HCT116 (cell line): ENCODE measurements at regions not wholly inside any gene's neighbourhood (a gene's known extent, or its start where the extent isn't known, plus 50 kb on each side); places are given as distances from the start of the nearest gene placed in this dataset.

ENCODE experiments used
- ATAC-seq: fragments of 200-7000 bp; cut with Tn5 transposase; 2 replicates; pipeline ENCODE4 v1.9.1; 2020; ENCODE audit warnings: mild to moderate bottlenecking, moderate library complexity
- BruUV-seq: library from RNA; stranded (reverse); fragments of 400-500 nt; replicated peaks from 2 replicates; lab custom pipeline; 2021; lab: Mats Ljungman, UMichigan
- CTCF ChIA-PET: fragments of 300-600 bp; sonication (Branson Sonifier 250); formaldehyde crosslinking; loops from one replicate; lab custom pipeline; 2021; ENCODE audit warnings: antibody characterized with exemption; lab: Charles Lee
- POLR2A ChIA-PET: fragments of 300-600, 350-600 bp; sonication (Branson Sonifier 250); formaldehyde crosslinking; loops from one replicate; lab custom pipeline; 2021; ENCODE audit warnings: antibody characterized with exemption; lab: Charles Lee
- RAD21 ChIA-PET, 2 experiments: fragments of 300-600 bp; sonication (Branson Sonifier 250); formaldehyde crosslinking; loops; one replicate each; lab custom pipeline; 2023; ENCODE audit warnings: low total read pairs in 2 of 2; ENCODE audit not compliant: uncharacterized antibody in 2 of 2, unreplicated experiment in 2 of 2, low non-redundant PET in 1 of 2; lab: Charles Lee
- DNase-seq: peaks from one replicate; pipeline ENCODE4 v3.0.0-alpha.2; 2010; ENCODE audit warnings: low read depth, low spot score
- H2AFZ ChIP-seq: fragments of 200-600 bp; shearing (Covaris generic), sonication (generic); 2 replicates; pipeline ENCODE4 v1.6.1; 2017; ENCODE audit warnings: low read depth, mixed run types, mixed read lengths, antibody characterized with exemption, low read length; ENCODE audit not compliant: poor library complexity, severe bottlenecking
- H3K27ac ChIP-seq: 2 replicates; pipeline ENCODE4 v1.5.1; 2012; ENCODE audit warnings: low read depth, low read length
- H3K27me3 ChIP-seq: fragments of 200-600 bp; sonication (generic); 2 replicates; pipeline ENCODE4 v1.6.1; 2016; ENCODE audit warnings: mixed run types, low read length, mixed read lengths; ENCODE audit not compliant: insufficient read depth
- H3K36me3 ChIP-seq, 2 experiments: fragments of 200-500 bp in 1 of 2; fragments of 200-600 bp in 1 of 2; sonication (Bioruptor generic) in 1 of 2; sonication (generic) in 1 of 2; 2 replicates each; pipeline versions ENCODE4 v1.5.1 to v1.6.1; 2014 to 2016; ENCODE audit warnings: low read length in 2 of 2, inconsistent platforms in 1 of 2, mixed read lengths in 1 of 2, mixed run types in 1 of 2; ENCODE audit not compliant: insufficient read depth in 2 of 2, control insufficient read depth in 1 of 2
- H3K4me1 ChIP-seq, 2 experiments: fragments of 200-600 bp in 1 of 2; sonication (generic) in 1 of 2; 2 replicates each; pipeline versions ENCODE4 v1.5.1 to v1.6.1; 2012 to 2017; ENCODE audit warnings: low read length in 2 of 2, inconsistent platforms in 1 of 2, mild to moderate bottlenecking in 1 of 2, mixed read lengths in 1 of 2, mixed run types in 1 of 2, moderate library complexity in 1 of 2; ENCODE audit not compliant: insufficient read depth in 2 of 2, control insufficient read depth in 1 of 2
- H3K4me2 ChIP-seq: fragments of 200-600 bp; sonication (generic); 2 replicates; pipeline ENCODE4 v1.6.1; 2017; ENCODE audit warnings: mixed run types, low read length, mixed read lengths
- H3K4me3 ChIP-seq, 2 experiments: fragments of 200-600 bp in 1 of 2; sonication (generic) in 1 of 2; replicated peaks in 1 of 2; 2 replicates each; pipeline ENCODE4 v1.5.1; 2011 to 2016; ENCODE audit warnings: low read length in 2 of 2, control low read depth in 1 of 2, low read depth in 1 of 2, mild to moderate bottlenecking in 1 of 2, mixed read lengths in 1 of 2, mixed run types in 1 of 2
- H3K79me2 ChIP-seq: fragments of 200-600 bp; sonication (generic); 2 replicates; pipeline ENCODE4 v1.6.1; 2017; ENCODE audit warnings: mild to moderate bottlenecking, mixed run types, low read length, moderate library complexity, mixed read lengths; ENCODE audit not compliant: insufficient read depth
- H3K9ac ChIP-seq: fragments of 200-600 bp; sonication (generic); 2 replicates; pipeline ENCODE4 v1.6.1; 2016; ENCODE audit warnings: low read length, mixed read lengths
- H3K9me2 ChIP-seq: fragments of 200-600 bp; sonication (generic), shearing (Covaris generic); 2 replicates; pipeline ENCODE4 v1.6.1; 2017; ENCODE audit warnings: mixed run types, mild to moderate bottlenecking, moderate library complexity; ENCODE audit not compliant: insufficient read depth
- H3K9me3 ChIP-seq, 2 experiments: fragments of 200-500 bp in 1 of 2; fragments of 200-600 bp in 1 of 2; sonication (Bioruptor generic) in 1 of 2; sonication (generic) in 1 of 2; 2 replicates each; pipeline ENCODE4 v1.6.1; 2014 to 2017; ENCODE audit warnings: low read length in 2 of 2, mixed read lengths in 2 of 2, inconsistent platforms in 1 of 2, low read depth in 1 of 2, mild to moderate bottlenecking in 1 of 2, mixed run types in 1 of 2, moderate library complexity in 1 of 2; ENCODE audit not compliant: control insufficient read depth in 1 of 2, insufficient read depth in 1 of 2
- H4K20me1 ChIP-seq: fragments of 200-600 bp; sonication (generic), shearing (Covaris generic); 2 replicates; pipeline ENCODE4 v1.6.1; 2017; ENCODE audit warnings: mixed run types, mild to moderate bottlenecking, moderate library complexity; ENCODE audit not compliant: insufficient read depth
- CBX3 ChIP-seq: IDR thresholded peaks from 2 replicates; pipeline ENCODE4 v1.6.1; 2012; ENCODE audit warnings: low read depth
- CEBPB ChIP-seq: IDR thresholded peaks from 2 replicates; pipeline ENCODE4 v1.6.1; 2012; ENCODE audit warnings: low read depth
- EGR1 ChIP-seq: IDR thresholded peaks from 2 replicates; pipeline ENCODE4 v1.6.1; 2012; ENCODE audit warnings: low read depth
- ELF1 ChIP-seq: IDR thresholded peaks from 2 replicates; pipeline ENCODE4 v1.6.1; 2012; ENCODE audit warnings: low read depth, borderline replicate concordance
- EZH2 ChIP-seq: fragments of 200-600 bp; sonication (generic); IDR thresholded peaks from 2 replicates; pipeline ENCODE4 v1.6.1; 2017; ENCODE audit warnings: antibody characterized with exemption, mixed run types
- EZH2phosphoT487 ChIP-seq: fragments of 200-600 bp; IDR thresholded peaks from 2 replicates; pipeline ENCODE4 v1.6.1; 2018; ENCODE audit warnings: antibody characterized with exemption, borderline replicate concordance
- POLR2AphosphoS5 ChIP-seq: IDR thresholded peaks from 2 replicates; pipeline ENCODE4 v1.6.1; 2011; ENCODE audit warnings: mild to moderate bottlenecking, low read depth, low read length, moderate library complexity
- SP1 ChIP-seq: IDR thresholded peaks from 2 replicates; pipeline ENCODE4 v1.6.1; 2012; ENCODE audit warnings: low read depth
- SRF ChIP-seq: IDR thresholded peaks from 2 replicates; pipeline ENCODE4 v1.6.1; 2012; ENCODE audit warnings: low read depth
- TCF7L2 ChIP-seq: IDR thresholded peaks from 2 replicates; pipeline ENCODE4 v1.7.0; 2011; ENCODE audit warnings: borderline replicate concordance, inconsistent platforms; ENCODE audit not compliant: insufficient read depth, insufficient read length; ENCODE audit errors: extremely low read depth
- ZFX ChIP-seq: fragments of 450-650 bp; IDR thresholded peaks from 2 replicates; pipeline ENCODE4 v1.6.1; 2017
- ZNF274 ChIP-seq: fragments of 200-500 bp; sonication (Bioruptor generic); IDR thresholded peaks from 2 replicates; pipeline ENCODE4 v1.6.1; 2014; ENCODE audit warnings: mild to moderate bottlenecking, low read depth, low read length, inconsistent platforms
- intact Hi-C: fragments of 100-400 bp; cut with micrococcal nuclease; formaldehyde crosslinking; loops from 2 replicates; pipeline ENCODE4 v1.10.0; 2022
- TF ChIP-seq, protein P1 (sequence below): IDR thresholded peaks from 2 replicates; pipeline ENCODE4 v1.6.1; 2012
- TF ChIP-seq, protein P2 (sequence below): IDR thresholded peaks from 2 replicates; pipeline ENCODE4 v1.6.1; 2011; ENCODE audit warnings: mild to moderate bottlenecking, low read length, moderate library complexity; ENCODE audit not compliant: insufficient replicate concordance; ENCODE audit errors: extremely low read depth

DNA sequence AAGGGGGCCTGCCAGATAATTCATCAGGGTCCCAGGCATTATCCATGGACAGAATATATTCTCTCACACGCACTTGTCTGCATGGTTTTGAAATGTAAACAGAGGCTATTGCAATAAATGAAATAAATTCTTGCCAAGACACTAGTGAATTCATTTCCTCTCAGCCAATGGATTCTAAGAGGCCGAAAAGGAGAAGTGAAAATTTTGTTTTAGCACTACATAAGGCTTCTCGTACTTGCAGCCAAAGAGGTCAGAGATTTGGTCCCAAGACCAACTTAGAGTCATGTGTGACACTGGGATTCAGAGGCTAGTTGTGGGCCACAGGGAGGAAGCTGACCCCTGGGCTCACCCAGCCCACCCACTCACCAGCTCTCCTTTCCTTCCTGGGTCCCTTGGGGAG, 184.1 kb upstream of the GLI2 start:
- ChIA-PET POLR2A (no interaction called here), CTCF (interaction anchor here (2.4 kb wide), 1 partner anchor 208 kb away, joined by 25 read pairs; no protein-coding TSS in a partner anchor), RAD21 (interaction anchor here in 1 of 2 experiments (1.1 kb wide), 1 partner anchor 129 kb away, joined by 3 read pairs; no protein-coding TSS in a partner anchor)
- no peaks in the 10 kb centered on the region for H4K20me1 ChIP-seq
- ATAC-seq (no peak), DNase-seq (no peak)
- no peak overlapping the region for H2AFZ ChIP-seq
- no peak overlapping the region for H3K9ac ChIP-seq
- H3K79me2 ChIP-seq, result no peaks in the 10 kb centered on the region
- H3K9me2 ChIP-seq, result no peaks in the 10 kb centered on the region
- no peaks in the 10 kb centered on the region for H3K36me3 ChIP-seq
- TF ChIP-seq TCF7L2, result no peak
- TF ChIP-seq, protein P1, sequence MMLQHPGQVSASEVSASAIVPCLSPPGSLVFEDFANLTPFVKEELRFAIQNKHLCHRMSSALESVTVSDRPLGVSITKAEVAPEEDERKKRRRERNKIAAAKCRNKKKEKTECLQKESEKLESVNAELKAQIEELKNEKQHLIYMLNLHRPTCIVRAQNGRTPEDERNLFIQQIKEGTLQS, result no peak
- TF ChIP-seq ZFX, result no peak
- TF ChIP-seq SRF, result no peak
- no peak for TF ChIP-seq CBX3
- TF ChIP-seq EZH2, result no peak
- no peak for TF ChIP-seq ELF1
- TF ChIP-seq SP1, result no peak
- TF ChIP-seq, protein P2, sequence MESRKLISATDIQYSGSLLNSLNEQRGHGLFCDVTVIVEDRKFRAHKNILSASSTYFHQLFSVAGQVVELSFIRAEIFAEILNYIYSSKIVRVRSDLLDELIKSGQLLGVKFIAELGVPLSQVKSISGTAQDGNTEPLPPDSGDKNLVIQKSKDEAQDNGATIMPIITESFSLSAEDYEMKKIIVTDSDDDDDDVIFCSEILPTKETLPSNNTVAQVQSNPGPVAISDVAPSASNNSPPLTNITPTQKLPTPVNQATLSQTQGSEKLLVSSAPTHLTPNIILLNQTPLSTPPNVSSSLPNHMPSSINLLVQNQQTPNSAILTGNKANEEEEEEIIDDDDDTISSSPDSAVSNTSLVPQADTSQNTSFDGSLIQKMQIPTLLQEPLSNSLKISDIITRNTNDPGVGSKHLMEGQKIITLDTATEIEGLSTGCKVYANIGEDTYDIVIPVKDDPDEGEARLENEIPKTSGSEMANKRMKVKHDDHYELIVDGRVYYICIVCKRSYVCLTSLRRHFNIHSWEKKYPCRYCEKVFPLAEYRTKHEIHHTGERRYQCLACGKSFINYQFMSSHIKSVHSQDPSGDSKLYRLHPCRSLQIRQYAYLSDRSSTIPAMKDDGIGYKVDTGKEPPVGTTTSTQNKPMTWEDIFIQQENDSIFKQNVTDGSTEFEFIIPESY, result no peak
- no peak for TF ChIP-seq EGR1
- TF ChIP-seq ZNF274, result no peak
- TF ChIP-seq POLR2AphosphoS5, result no peak
- no peak for TF ChIP-seq EZH2phosphoT487
- no peak for TF ChIP-seq CEBPB
- BruUV-seq, result no TSS peak
- H3K9me3 ChIP-seq, result no peaks in the 10 kb centered on the region
- no peak overlapping the region for H3K4me2 ChIP-seq
- H3K27ac ChIP-seq, result no peak overlapping the region
- peaks cover 4 to 17% of the 10 kb centered on the region in 2 experiments; a peak in 3 of 4 replicates for H3K4me1 ChIP-seq
- intact Hi-C loops, result no loop called here
- no peak overlapping the region for H3K4me3 ChIP-seq
- no peaks in the 10 kb centered on the region for H3K27me3 ChIP-seq
